Medulla oblongata (tissue), 1 donor: ENCODE measurements at regions not wholly inside any gene's neighbourhood (a gene's known extent, or its start where the extent isn't known, plus 50 kb on each side); places are given as distances from the start of the nearest gene placed in this dataset.

Experiments
- DNase-seq: peaks from one replicate; pipeline ENCODE4 v3.0.0-alpha.2; 2015; ENCODE audit errors: extremely low spot score

- DNase-seq: no peak
These were observed 227.7 kb upstream of the HMGA2 start for GRCh38 chr12:65596514-65597091.

- no peak for DNase-seq
These were observed 226.8 kb upstream of the HMGA2 start for GRCh38 chr12:65597527-65597926.

DNA sequence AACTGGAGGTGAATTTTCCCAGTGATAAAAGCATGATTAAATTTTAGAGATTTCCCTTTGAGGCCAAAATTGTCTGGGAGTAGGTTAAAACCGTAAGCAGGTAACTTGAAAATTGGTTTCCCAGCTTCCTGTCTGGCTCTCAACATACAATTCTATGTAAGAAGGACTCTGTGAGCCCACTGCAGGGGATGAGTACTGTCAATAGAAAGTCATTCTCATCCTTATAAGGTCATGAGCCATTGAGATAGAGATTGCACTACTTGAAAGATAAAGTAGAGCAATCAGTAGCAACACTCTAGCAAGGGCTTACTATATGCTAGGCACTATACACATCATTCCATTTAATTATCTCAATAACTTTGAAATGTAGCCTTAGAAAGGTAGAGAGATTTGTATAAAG lies 225.6 kb upstream of the HMGA2 start:
- DNase-seq: no peak

- no peak for DNase-seq
These were observed 222.1 kb upstream of the HMGA2 start for GRCh38 chr12:65602253-65602609.

- peak; percentile 75 for DNase-seq
These were observed 221.5 kb upstream of the HMGA2 start for GRCh38 chr12:65602610-65603295.

- DNase-seq: peak; percentile 19
These were observed 220.6 kb upstream of the HMGA2 start for GRCh38 chr12:65603438-65604351.

DNA sequence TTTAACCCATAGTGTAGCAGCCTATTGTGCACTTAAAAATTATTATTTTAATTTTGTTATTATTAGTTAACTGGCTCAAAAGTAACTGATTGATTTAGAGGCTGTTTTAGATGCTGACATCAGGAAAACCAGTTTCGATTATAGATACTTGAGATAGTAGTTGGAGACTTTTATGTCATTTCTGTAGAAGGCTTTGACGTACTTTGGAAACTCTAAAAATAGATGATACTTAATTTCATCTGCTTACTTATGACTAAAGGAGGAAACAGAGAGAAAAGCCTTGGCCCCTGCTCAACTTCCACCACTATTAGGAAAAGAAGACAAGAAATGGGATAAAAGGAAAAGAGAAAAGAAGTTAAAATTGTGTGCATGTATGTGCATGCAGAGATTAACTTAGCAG lies 219.3 kb upstream of the HMGA2 start:
- no peak for DNase-seq

DNA sequence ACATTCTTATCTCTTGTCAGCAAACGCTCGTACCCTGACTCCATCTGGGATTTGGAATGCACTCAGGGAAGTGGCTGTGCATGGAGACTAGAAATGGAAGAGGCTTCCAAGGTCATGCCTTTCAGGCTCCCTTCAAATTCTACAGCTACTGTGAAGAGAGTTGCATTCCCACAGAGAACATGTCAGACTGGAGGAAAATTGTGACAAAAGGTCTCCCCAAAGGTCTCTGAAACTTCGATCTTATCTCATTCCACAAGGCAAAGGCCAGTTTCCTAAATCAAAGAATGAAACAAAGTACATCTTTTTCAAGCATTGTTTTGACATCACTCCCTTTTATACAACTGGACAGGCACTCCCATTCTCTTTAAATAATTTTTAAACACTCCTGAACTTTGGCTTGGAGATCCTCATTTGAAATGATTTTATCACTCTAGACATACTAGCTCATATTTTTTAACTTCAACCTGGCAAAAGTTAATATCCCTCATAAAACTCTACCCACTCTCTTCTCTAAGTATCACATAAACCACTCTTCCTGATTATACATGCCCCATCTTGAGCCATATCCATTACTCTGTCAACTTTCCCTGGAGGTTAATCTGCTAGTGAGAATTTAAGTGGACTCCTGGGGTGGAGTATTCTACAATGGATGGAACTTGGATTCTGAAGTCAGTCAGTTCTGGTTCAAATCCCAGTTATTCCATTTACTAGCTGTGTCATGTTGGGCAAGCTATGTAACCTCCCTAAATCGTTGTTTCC lies 218.1 kb upstream of the HMGA2 start:
- DNase-seq: no peak

DNA sequence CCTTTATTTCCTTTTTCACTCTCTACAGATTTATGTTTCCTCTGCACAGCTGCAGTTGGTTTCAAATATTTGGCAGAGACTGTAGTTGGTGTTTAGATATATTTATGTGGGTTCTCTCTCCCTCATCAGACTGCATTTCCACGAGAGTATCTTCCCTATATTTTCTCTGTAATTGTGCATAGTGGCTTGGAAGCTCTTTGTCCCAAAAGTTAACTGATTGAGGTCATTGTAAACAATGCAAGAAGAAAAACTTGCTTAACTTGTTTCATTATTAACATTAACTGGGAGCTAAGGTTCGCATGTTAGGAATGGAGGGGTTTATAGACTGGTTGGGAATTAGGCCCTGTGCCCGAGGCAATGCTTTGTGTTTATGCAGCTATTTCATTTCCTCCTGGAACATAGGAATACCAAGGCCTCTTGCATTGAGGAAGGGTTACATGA lies 216.9 kb upstream of the HMGA2 start:
- DNase-seq: no peak

GRCh38 chr12:65608319-65608916 lies 215.9 kb upstream of the HMGA2 start:
- no peak for DNase-seq

GRCh38 chr12:65609359-65609771 lies 214.9 kb upstream of the HMGA2 start:
- DNase-seq: no peak

DNA sequence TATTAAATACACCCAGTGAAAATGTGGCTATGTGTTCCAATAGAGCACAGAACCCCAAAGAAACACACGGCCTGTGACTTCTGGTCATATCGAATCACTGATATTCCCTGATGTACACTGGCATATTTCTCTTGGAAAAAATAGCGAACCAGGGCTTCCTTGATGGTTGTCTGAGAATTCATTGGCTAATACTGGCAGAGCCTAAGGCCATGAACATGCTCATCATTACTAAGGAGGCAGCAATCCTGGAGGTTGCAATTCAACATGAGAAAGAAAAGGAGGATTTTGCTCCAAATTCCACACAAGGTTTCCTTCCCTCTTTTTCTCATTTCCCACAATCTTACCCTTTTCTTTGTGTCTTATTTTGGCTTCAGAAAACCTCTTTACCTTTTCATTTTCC lies 212.9 kb upstream of the HMGA2 start:
- DNase-seq: no peak

GRCh38 chr12:65612440-65612839 lies 211.8 kb upstream of the HMGA2 start:
- no peak for DNase-seq

- no peak for DNase-seq
These were observed 210.6 kb upstream of the HMGA2 start for GRCh38 chr12:65613692-65614091.

DNA sequence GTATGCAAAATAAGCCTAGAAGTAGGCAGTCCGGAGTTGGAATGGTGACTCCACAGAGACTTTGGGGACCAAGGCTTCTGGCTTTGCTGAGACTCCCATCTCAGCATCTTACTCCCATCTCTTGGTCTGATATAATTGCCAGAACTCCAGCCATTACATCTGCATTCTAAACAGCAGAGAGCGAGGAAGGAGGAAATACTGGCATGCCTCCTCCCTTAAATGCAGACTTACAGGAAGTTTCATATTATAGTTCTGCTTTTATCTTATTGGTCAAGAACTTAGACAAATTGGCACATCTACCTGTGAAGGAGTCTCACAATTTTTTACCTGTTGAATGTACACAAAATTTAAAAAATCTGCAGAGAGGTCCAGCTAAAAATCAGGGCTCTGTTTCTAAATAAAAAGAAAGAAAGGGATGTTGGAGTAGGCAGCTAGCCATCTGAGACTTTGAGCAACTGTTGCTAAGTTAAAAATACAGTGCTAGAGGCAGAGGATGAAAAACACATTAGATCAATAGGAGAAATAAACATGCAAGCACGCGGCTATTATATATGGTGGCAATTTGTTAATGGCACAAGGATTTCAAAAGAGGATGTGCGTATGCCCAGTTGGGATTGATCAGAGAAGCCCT lies 209.9 kb upstream of the HMGA2 start:
- no peak for DNase-seq

GRCh38 chr12:65615118-65615517 lies 209.2 kb upstream of the HMGA2 start:
- no peak for DNase-seq

GRCh38 chr12:65616022-65616421 lies 208.3 kb upstream of the HMGA2 start:
- DNase-seq: no peak

DNA sequence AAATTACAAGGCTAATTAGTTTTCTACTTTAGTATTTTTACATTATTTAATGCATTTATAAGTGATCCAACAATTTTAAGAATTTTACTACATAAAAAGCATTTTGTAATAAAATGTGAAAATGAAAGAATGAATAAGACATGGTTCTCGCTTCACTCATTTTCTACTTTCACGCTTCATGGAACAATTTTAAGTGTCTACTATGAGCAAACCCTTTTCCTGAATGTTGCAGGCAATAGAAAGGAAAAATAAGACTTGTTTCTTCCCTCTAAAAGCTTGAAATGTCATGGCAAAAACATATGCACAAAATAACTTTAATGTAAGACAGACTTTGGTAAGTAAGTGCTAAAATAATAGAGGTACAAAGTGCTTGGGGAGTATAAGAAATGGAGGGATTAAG lies 205.7 kb upstream of the HMGA2 start:
- DNase-seq: no peak

DNA sequence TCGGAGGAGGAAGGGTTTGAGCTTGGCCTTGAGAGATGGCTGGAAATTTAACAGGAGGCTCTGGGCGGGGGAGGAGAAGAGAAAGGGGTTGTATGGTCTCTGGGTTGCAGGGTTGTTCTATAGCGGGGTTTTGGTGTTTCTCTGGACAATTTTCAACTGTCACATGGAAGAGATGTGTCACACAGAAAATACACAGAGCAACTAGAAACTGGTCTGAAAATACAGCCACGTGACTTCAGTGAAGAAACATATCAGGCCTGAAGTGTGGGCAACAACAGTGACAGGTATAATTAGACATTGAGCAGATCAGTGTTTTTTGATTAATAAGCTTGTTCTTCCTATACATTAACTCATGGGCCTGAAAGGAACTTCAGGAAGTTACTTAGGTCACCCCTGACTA lies 205.3 kb upstream of the HMGA2 start:
- DNase-seq: no peak

DNA sequence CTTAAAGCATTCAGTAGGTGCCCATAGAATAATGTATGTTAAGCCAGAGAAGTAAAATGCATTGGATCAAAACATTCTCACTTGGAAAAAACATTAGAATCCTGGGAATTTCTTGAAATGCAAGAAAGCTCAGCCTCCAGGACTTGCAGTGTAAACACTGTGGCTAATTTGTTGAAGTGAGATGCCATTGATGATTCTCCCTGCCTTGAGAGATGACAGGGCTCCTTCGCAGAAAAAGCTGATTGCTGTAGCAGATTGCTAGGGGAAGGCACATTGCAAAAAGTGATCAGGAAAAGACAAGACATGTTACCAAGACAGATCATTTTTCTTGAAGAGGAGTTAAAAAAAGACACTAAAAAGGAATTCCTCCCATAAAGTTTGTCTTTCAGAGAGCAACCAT lies 204.2 kb upstream of the HMGA2 start:
- DNase-seq: no peak

DNA sequence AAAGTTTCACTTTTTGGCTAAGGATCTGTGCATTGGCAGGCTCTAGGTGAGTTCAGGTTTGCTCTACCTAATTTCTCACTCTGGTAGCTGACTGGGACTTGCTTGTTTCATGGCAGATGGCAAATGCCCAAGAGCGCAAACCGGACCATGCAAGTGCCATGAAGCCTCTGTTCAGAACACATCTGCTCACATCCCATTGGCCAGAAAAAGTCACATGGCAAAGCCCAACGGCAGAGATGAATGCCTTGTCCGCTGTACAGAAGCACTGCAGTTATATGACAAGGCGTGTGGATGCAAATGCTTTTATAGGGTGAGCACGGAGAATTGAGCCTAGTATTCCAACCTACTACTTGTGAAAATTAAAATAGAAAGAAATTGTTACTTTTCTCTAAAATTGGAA lies 202.2 kb upstream of the HMGA2 start:
- DNase-seq: peak; percentile 10
